IPS DF 4.7 (cell line): ENCODE measurements at regions not wholly inside any gene's neighbourhood (a gene's known extent, or its start where the extent isn't known, plus 50 kb on each side); places are given as distances from the start of the nearest gene placed in this dataset.

Source experiments
- DNase-seq: peaks from one replicate; pipeline ENCODE4 v3.0.0-alpha.2; 2013; ENCODE audit warnings: low spot score; ENCODE audit errors: extremely low read depth

DNA sequence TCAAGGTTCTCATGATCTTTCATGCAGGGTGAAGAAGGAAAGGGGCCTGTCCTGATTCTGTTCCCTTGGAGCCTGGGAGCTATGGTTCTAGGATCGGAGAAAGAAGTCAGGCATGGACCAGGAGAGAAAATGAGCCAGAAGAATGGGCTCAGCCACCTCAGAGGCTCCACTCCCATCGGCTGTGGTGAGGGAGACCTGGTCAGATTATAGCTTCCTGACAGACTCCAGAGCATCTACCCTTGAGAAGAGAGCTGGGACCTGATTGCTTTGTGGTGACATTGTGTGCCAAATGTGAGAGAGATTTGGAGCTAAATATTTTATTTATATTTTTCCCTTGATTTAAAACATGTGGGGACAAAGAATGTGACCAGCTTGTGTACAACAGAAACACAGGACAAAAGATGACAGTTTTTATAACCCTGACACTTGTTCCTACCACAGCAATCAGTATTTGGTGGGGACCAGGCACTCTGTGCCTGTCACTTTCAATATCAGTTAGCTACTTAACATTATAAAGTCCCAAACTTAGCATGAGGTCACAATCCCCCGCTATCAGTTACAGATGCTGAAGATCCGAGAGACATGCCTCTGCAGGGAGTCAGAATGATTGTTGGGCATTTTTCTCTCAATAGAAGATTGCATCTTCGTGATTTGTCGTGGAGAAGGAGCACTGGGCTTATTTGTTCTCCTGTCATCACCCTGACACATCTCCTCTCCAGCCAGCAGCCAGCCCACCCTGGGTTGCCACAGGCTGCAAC lies 228.3 kb upstream of the ADAMTS16 start:
- no peak for DNase-seq

DNA sequence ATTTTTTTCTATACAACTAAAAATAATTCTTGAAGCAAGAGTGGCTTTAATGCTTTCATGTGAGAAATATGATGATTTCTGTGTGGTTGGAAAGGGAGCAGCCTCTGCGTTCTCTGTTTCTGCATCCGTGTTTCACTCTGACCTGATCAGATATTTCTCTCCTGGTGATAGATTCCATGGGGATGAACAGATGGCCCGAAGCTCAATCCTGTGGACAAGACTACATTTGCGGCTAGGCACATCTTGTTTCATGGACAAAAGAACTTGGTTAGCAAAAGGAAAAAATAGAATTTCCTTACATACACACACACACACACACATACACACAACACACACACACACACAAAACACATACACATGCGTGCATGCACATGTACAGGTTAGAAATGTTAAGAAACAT lies 218.2 kb upstream of the ADAMTS16 start:
- DNase-seq: no peak

DNA sequence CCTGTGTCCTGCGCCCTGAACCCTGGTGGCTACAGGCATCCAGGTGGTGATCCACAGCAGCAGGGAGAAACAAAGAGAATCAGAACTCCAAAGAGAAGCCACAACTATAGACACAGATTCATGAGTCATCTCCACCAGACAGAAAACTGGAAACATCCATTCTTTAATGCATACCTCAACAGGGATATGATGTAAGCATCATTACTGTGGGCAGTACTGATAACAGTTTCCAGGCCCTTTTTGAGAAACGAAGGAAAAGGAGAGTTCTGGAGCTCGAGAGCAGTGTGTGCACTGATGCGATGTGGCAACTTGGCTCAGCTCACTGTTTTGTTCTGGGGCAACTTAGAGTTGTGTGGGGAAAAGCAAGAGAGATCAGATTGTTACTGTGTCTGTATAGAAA lies 215.6 kb upstream of the ADAMTS16 start:
- DNase-seq: no peak

- DNase-seq: no peak
Observed at GRCh38 chr5:4927097-4927496, 213.0 kb upstream of the ADAMTS16 start.

DNA sequence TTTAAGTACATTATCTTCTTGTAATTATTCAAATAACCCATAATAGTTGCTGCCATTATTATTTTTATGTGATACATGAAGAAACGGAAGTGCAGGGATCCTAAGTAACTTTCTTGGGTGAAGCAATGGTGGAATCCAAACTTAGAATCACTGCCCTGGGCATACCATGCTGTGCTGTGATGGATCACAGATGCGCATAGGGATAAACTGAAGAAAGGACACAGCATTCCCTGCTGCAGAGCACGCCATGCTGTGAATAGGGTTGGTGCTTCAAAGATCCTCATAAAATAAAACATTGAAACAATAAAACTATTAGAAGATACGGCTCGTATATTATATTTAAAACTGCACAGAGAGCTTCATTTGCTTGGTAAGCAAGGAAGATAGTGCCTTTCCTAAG lies 211.7 kb upstream of the ADAMTS16 start:
- no peak for DNase-seq

DNA sequence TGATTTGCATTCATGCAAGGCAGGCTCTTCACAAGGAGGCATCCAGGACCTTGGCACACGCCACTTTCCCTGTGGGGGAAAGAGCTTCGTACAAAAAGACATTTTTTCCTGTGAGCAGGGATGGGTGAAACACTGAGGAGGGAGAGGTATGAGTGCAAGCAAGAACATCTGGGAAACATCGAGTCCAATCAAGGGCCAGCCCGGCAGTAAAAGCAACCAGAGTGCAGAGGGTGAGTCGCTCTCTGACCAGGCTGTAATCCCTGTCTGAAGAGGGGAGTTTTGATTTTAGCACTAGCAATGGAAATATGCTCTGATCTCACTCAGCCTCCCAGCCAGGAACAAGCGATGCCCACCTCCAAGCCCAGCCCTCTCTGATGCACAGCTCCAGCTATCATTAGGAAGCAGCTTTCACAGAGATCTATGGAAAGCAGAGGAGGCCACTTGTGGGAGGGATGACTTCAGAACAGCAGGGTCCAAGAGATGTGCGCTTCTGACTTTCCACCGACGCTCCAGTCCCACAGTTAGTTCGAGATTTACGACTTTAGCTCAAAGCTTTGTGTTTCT lies 211.0 kb upstream of the ADAMTS16 start:
- DNase-seq: no peak

DNA sequence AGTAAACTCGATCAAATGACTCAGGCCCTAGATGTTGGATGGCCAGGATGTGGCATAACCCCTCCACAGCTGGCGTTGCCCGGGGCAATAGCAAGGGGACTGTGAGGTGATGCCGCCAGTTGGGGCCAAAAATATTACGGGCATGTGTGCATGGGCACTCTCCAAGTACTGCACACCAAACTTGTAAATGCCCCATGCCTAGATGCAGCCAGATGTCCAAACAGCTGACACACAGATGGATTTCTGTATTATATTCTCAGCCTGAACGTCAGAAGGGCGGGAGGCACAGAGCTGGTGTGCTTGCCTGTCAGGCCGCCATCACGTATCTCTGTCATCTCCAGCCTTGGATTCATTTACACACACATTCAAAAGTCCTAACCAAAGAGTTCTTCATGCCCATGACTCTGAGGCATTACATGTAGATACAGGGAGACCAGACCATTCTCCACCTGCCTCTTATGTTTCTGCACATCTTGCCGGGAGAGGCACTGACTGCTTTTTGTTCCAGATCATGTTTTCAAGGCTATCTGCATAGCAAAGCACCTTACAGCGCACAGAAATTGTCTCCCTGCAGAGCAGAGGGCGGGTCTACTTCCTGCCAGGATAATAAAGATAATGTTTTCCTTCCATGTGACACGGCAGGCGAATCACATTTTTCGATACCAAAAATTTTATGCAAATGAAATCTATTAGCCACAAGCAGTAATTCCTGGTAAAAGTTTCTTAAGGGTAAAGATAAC lies 200.9 kb upstream of the ADAMTS16 start:
- DNase-seq: no peak

DNA sequence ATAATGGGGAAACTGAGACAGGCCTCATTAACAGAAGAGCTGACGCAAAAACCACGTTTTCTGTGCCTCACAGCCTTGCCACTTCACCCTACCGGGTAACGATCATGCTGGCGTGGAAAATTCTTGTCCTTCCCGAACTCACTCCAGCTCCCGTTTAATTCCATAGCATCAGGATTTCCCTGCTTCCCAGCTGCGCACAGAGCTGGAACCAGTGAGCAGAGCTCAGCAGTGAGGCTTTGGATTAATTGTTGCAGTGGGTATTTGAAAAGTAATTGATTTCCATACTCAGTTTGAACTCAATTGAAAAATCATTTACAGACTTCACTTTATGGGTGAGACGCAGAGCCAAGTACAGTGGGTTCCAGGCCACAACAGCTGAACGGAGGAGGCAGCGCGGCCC lies 199.0 kb upstream of the ADAMTS16 start:
- no peak for DNase-seq

GRCh38 chr5:4941957-4942830 lies 197.9 kb upstream of the ADAMTS16 start:
- no peak for DNase-seq

GRCh38 chr5:4942831-4943178 lies 197.3 kb upstream of the ADAMTS16 start:
- no peak for DNase-seq

DNA sequence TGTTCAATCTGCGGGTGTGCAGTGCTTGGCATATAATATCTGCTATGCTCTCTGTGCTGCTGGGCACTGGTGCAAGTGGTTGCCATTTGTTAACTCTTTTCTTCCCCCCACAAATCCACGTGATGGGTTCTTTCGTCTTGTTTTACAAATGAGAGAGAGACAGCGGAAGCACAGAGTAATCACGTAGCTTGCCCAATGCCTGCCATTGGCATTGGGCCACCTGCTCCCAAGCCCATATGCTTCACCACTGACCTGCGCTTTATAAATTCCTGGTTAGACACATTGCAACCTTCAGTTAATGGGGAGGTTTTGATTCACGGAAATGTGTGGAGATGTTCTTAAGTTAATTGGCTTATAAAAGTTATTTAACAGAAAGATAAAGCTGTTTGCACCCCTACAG lies 194.8 kb upstream of the ADAMTS16 start:
- DNase-seq: no peak

DNA sequence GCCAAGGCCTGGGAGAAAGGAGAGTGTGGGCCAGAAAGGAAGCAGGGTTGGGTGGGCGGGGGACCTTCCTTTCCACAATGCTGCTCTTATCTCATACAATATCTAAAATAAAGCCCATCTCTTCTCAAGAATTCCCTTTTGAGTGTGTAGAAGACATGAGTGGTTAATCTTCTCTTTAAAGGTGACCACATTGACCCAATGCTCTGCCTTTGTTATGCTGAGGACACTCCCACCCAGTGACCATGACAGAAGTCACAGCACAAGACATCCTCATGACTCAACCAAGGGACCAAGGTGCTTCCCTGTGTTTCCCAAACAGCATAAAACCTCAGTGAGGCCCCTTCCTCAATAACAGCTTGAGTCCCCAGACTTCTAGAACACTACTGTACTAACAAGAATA lies 193.0 kb upstream of the ADAMTS16 start:
- DNase-seq: no peak

GRCh38 chr5:4947893-4948536 lies 192.1 kb upstream of the ADAMTS16 start:
- DNase-seq: no peak

DNA sequence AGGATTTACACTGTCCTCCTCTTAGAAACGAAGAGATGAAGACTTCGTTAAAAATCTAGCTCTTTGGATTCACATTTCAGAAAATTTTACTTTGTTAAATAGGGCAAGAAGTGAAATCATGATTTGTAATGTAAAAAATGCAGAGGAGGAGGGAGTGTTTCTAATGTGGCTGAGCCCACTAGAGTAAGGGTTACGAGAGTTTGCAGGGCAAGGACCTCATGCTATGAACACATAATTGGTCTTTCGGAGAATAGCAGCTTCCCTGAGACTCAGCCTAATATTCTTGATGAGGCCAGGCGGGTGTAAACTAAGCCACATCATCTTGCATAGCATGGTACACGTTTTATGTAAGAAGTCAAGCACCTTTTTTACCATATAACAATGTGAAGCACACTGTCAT lies 191.0 kb upstream of the ADAMTS16 start:
- no peak for DNase-seq

- no peak for DNase-seq
Observed at GRCh38 chr5:4953576-4953975, 186.6 kb upstream of the ADAMTS16 start.

- no peak for DNase-seq
Observed at GRCh38 chr5:4954048-4954447, 186.1 kb upstream of the ADAMTS16 start.

GRCh38 chr5:4963265-4963664 lies 176.9 kb upstream of the ADAMTS16 start:
- no peak for DNase-seq

DNA sequence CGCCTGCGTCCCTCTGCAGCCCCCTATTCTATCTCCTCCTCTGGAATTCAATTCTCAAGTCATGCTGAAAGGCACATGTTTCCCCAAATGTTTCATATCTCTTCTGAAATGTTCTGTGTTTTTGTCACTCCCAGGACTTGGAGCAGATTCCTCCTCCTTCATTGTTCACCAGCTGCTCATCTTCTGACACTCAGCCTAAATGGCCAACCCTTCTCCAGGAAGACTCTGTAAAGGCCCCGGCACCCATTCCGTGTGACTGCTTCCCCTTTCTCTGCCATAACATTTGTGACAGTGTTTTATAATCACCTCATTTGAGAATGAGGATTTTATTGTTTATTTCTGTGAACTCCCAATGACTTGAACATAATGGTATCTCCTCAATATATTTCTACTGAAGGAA lies 170.8 kb upstream of the ADAMTS16 start:
- no peak for DNase-seq

DNA sequence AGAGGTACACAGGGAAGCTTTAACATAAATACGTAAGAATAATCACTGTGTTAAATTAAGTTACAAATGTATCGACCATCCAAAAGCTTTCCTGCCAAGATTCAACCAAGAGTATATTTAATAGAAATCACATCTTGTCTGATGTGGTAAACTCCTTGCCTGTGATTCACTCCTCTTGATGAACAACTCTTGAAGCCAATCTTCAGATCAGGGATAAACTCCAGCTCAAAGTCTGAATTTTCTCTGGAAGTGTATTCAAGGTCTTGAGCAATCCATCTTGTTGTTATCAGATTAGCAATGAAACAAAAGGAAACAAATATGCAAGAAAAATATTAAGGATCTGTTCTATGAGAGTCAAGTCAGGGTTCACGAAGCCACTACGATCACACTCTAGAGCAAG lies 170.0 kb upstream of the ADAMTS16 start:
- no peak for DNase-seq

GRCh38 chr5:4976902-4977301 lies 163.2 kb upstream of the ADAMTS16 start:
- DNase-seq: no peak

DNA sequence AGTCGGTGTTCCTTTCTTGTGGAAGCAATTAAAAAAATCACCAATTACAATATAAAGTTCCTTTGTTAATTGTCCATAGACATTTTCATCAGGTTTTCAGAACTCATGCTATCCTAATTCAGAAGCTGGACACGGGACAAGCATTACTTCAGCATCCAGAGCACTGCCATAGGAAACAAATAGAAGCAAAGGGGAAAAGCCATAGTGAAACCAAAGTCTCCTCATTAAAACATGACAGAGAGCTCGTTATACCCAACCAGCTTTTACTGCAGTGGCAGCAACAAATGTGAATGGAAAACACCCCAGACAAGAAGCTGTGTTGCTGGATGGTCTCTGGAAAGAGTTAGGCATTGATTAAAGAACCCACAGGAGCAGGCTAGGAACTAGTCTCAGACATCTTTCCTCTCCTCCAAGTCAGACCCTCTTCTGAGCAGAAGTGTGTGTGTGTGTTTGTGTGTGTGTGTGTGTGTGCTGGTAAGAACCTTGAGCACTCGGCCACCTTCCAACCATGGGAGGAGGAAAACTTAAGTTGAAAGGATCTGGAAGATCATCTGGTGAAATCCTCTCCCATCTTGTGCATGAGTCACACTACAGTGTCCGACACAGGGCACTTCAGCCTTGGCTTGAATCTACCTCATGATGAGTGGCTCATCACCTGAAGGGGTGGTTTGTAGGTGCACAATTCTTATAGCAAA lies 162.6 kb upstream of the ADAMTS16 start:
- no peak for DNase-seq
